Caco-2 (cell line): ENCODE measurements at regions not wholly inside any gene's neighbourhood (a gene's known extent, or its start where the extent isn't known, plus 50 kb on each side); places are given as distances from the start of the nearest gene placed in this dataset.

Experiments used
- BruUV-seq: library from RNA; stranded (reverse); fragments of 400-500 nt; replicated peaks from 2 replicates; lab custom pipeline; 2021; lab: Mats Ljungman, UMichigan
- CTCF ChIA-PET: fragments of 300-600 bp; sonication (Branson Sonifier 250); formaldehyde crosslinking; loops from one replicate; lab custom pipeline; 2022; ENCODE audit warnings: antibody characterized with exemption; lab: Charles Lee
- POLR2A ChIA-PET: fragments of 300-600 bp; sonication (Branson Sonifier 250); formaldehyde crosslinking; loops from one replicate; lab custom pipeline; 2022; ENCODE audit warnings: antibody characterized with exemption; lab: Charles Lee
- DNase-seq, 2 experiments: peaks; one replicate each; pipeline versions ENCODE4 v3.0.0 to v3.0.0-alpha.2; 2020 to 2022
- H3K27me3 ChIP-seq: replicated peaks from 2 replicates; pipeline ENCODE4 v1.6.0; 2011; ENCODE audit warnings: low read length; ENCODE audit not compliant: control insufficient read depth, insufficient read depth
- H3K36me3 ChIP-seq: 2 replicates; pipeline ENCODE4 v1.5.1; 2011; ENCODE audit warnings: low read length; ENCODE audit not compliant: control insufficient read depth, insufficient read depth
- H3K4me1 ChIP-seq: fragments of 250-450 bp; sonication (Bioruptor Pico); 2 replicates; pipeline ENCODE4 v1.5.1; 2020; ENCODE audit warnings: mild to moderate bottlenecking
- H3K4me3 ChIP-seq: 2 replicates; pipeline ENCODE4 v1.5.1; 2011; ENCODE audit warnings: low read depth, mild to moderate bottlenecking, control low read depth, low read length
- H3K9me3 ChIP-seq: fragments of 250-450 bp; sonication (Bioruptor Pico); 2 replicates; pipeline ENCODE4 v1.5.1; 2020; ENCODE audit warnings: mild to moderate bottlenecking, moderate library complexity
- H3K27ac Mint-ChIP-seq: one replicate; pipeline ENCODE4 v1.8.0; 2022; ENCODE audit warnings: mixed read lengths; ENCODE audit not compliant: unreplicated experiment
- H3K27me3 Mint-ChIP-seq: one replicate; pipeline ENCODE4 v1.8.0; 2022; ENCODE audit warnings: mixed read lengths; ENCODE audit not compliant: insufficient read depth, unreplicated experiment
- H3K36me3 Mint-ChIP-seq: one replicate; pipeline ENCODE4 v1.8.0; 2022; ENCODE audit warnings: mild to moderate bottlenecking, mixed read lengths; ENCODE audit not compliant: insufficient read depth, unreplicated experiment
- H3K4me1 Mint-ChIP-seq: one replicate; pipeline ENCODE4 v1.8.0; 2022; ENCODE audit warnings: low read depth, mixed read lengths; ENCODE audit not compliant: unreplicated experiment
- H3K4me3 Mint-ChIP-seq: one replicate; pipeline ENCODE4 v1.8.0; 2022; ENCODE audit warnings: mild to moderate bottlenecking, moderate library complexity, mixed read lengths; ENCODE audit not compliant: unreplicated experiment
- H3K9me3 Mint-ChIP-seq: one replicate; pipeline ENCODE4 v1.8.0; 2022; ENCODE audit warnings: mixed read lengths; ENCODE audit not compliant: unreplicated experiment
- intact Hi-C: fragments of 100-400 bp; cut with micrococcal nuclease; formaldehyde crosslinking; loops from one replicate; pipeline ENCODE4 v1.10.0; 2022; ENCODE audit not compliant: unreplicated experiment
- TF ChIP-seq, protein P1 (sequence below), 2 experiments: fragments of 200-600 bp in 1 of 2; IDR thresholded peaks; 1 replicate in 1 of 2; 2 replicates in 1 of 2; pipeline versions ENCODE4 v1.5.1 to v1.8.0; 2011 to 2022; ENCODE audit warnings: antibody characterized with exemption in 1 of 2, control low read depth in 1 of 2, inconsistent platforms in 1 of 2, low read depth in 1 of 2, low read length in 1 of 2, mild to moderate bottlenecking in 1 of 2, moderate library complexity in 1 of 2; ENCODE audit not compliant: insufficient read depth in 1 of 2, severe bottlenecking in 1 of 2, unreplicated experiment in 1 of 2

DNA sequence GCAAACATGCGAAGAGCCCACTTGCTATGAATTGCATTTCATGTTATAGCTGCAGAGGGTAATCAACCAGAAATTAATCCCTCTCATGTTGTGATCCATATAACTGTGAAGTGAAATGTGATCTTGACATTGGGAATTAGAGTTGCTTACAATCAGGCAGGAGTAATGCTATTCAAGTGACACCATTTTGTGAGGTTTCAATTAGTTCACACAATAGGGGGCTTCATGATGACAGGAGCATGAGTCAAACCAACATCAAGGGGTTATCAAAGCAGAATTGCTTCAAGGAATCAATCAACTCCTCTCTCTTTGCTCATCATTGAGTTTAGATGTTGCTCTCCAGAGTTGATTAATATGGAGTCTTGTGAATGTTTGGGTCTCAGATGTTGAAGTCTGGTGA, 1585.2 kb upstream of the TENM4 start:
- intact Hi-C loops, result no loop called here
- CTCF ChIA-PET, result no interaction called here
- peaks cover 4% of the 10 kb centered on the region for H3K27me3 Mint-ChIP-seq
- no TSS peak for BruUV-seq
- H3K9me3 Mint-ChIP-seq, result peaks cover 11% of the 10 kb centered on the region
- no peak overlapping the region for H3K4me3 ChIP-seq
- H3K4me1 Mint-ChIP-seq, result peaks cover 19% of the 10 kb centered on the region
- no peak overlapping the region for H3K4me3 Mint-ChIP-seq
- no peaks in the 10 kb centered on the region for H3K27me3 ChIP-seq
- TF ChIP-seq, protein P1, sequence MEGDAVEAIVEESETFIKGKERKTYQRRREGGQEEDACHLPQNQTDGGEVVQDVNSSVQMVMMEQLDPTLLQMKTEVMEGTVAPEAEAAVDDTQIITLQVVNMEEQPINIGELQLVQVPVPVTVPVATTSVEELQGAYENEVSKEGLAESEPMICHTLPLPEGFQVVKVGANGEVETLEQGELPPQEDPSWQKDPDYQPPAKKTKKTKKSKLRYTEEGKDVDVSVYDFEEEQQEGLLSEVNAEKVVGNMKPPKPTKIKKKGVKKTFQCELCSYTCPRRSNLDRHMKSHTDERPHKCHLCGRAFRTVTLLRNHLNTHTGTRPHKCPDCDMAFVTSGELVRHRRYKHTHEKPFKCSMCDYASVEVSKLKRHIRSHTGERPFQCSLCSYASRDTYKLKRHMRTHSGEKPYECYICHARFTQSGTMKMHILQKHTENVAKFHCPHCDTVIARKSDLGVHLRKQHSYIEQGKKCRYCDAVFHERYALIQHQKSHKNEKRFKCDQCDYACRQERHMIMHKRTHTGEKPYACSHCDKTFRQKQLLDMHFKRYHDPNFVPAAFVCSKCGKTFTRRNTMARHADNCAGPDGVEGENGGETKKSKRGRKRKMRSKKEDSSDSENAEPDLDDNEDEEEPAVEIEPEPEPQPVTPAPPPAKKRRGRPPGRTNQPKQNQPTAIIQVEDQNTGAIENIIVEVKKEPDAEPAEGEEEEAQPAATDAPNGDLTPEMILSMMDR (IDR thresholded peaks at IDR 0.05; ENCODE audit: insufficient read depth in 1 of 2, low read depth in 1 of 2, low read length in 1 of 2, severe bottlenecking in 1 of 2, unreplicated experiment in 1 of 2), result no peak
- H3K36me3 Mint-ChIP-seq, result no peaks in the 10 kb centered on the region
- H3K36me3 ChIP-seq, result no peaks in the 10 kb centered on the region
- POLR2A ChIA-PET, result no interaction called here
- H3K4me1 ChIP-seq, result peaks cover 14% of the 10 kb centered on the region
- DNase-seq, result no peak
- peaks cover 3% of the 10 kb centered on the region; the same call in 1 of the 2 replicates for H3K9me3 ChIP-seq
- H3K27ac Mint-ChIP-seq, result no peak overlapping the region

DNA sequence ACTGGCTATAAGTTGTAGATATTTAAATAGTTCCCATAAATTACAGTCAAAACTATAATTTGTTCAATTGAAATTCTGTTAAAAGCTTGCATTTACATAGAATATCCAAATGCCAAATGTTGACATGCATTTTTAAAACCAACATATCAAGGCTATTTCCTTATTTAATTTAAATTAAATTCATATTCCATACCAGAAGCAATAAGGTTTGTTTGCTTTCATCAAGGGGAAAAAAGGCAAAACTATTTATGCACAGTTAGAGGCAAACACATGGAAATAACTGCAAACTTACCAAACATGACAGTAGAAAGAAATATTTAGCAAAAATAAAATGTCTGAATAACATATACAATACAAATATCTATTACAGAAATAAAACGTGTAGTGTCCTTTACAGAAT, 1581.2 kb upstream of the TENM4 start:
- H3K4me3 Mint-ChIP-seq, result no peak overlapping the region
- no peaks in the 10 kb centered on the region for H3K36me3 Mint-ChIP-seq
- ChIA-PET POLR2A (no interaction called here), CTCF (no interaction called here)
- H3K36me3 ChIP-seq, result no peaks in the 10 kb centered on the region
- peaks cover 14% of the 10 kb centered on the region for H3K4me1 ChIP-seq
- TF ChIP-seq, protein P1 (IDR thresholded peaks at IDR 0.05; ENCODE audit: insufficient read depth in 1 of 2, low read depth in 1 of 2, low read length in 1 of 2, severe bottlenecking in 1 of 2, unreplicated experiment in 1 of 2), result no peak
- H3K27me3 ChIP-seq, result no peaks in the 10 kb centered on the region
- H3K9me3 Mint-ChIP-seq, result peaks cover 20% of the 10 kb centered on the region
- H3K27ac Mint-ChIP-seq, result no peak overlapping the region
- H3K4me1 Mint-ChIP-seq, result peaks cover 19% of the 10 kb centered on the region
- no peak for DNase-seq
- intact Hi-C loops, result no loop called here
- H3K4me3 ChIP-seq, result no peak overlapping the region
- H3K9me3 ChIP-seq, result no peaks in the 10 kb centered on the region; the same call in 1 of the 2 replicates
- H3K27me3 Mint-ChIP-seq, result peaks cover 14% of the 10 kb centered on the region
- no TSS peak for BruUV-seq

GRCh38 chr11:81010631-81011030, 1569.8 kb upstream of the TENM4 start:
- Mint-ChIP-seq H3K27ac (no peak overlapping the region), H3K4me3 (no peak overlapping the region), H3K27me3 (peaks cover 4% of the 10 kb centered on the region), H3K9me3 (no peaks in the 10 kb centered on the region), H3K36me3 (no peaks in the 10 kb centered on the region), H3K4me1 (peaks cover 7% of the 10 kb centered on the region)
- TF ChIP-seq, protein P1 (IDR thresholded peaks at IDR 0.05; ENCODE audit: insufficient read depth in 1 of 2, low read depth in 1 of 2, low read length in 1 of 2, severe bottlenecking in 1 of 2, unreplicated experiment in 1 of 2), result no peak
- no peak for DNase-seq
- intact Hi-C loops, result no loop called here
- H3K9me3 ChIP-seq, result no peaks in the 10 kb centered on the region
- no peaks in the 10 kb centered on the region for H3K27me3 ChIP-seq
- no peaks in the 10 kb centered on the region for H3K36me3 ChIP-seq
- no TSS peak for BruUV-seq
- no peak overlapping the region for H3K4me3 ChIP-seq
- ChIA-PET CTCF (no interaction called here), POLR2A (no interaction called here)
- peaks cover 4% of the 10 kb centered on the region; the same call in 1 of the 2 replicates for H3K4me1 ChIP-seq
